ENCODE measurements at regions not wholly inside any gene's neighbourhood (a gene's known extent, or its start where the extent isn't known, plus 50 kb on each side); places are given as distances from the start of the nearest gene placed in this dataset.

- no peak overlapping the region for H3K4me3 ChIP-seq
- no peak overlapping the region for H3K27ac ChIP-seq
- TF ChIP-seq, protein P1, sequence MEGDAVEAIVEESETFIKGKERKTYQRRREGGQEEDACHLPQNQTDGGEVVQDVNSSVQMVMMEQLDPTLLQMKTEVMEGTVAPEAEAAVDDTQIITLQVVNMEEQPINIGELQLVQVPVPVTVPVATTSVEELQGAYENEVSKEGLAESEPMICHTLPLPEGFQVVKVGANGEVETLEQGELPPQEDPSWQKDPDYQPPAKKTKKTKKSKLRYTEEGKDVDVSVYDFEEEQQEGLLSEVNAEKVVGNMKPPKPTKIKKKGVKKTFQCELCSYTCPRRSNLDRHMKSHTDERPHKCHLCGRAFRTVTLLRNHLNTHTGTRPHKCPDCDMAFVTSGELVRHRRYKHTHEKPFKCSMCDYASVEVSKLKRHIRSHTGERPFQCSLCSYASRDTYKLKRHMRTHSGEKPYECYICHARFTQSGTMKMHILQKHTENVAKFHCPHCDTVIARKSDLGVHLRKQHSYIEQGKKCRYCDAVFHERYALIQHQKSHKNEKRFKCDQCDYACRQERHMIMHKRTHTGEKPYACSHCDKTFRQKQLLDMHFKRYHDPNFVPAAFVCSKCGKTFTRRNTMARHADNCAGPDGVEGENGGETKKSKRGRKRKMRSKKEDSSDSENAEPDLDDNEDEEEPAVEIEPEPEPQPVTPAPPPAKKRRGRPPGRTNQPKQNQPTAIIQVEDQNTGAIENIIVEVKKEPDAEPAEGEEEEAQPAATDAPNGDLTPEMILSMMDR (IDR thresholded peaks at IDR 0.05) = no peak
- TF ChIP-seq POLR2A (IDR thresholded peaks at IDR 0.05) = no peak
- intact Hi-C loops (cut with DNase I) = no loop called here
- H3K27me3 ChIP-seq = no peaks in the 10 kb centered on the region
- 48% methylated on average over 4 of the region's 4 CpGs for WGBS, 2 donors
- no peak for DNase-seq
- H3K36me3 ChIP-seq = no peaks in the 10 kb centered on the region
- no peaks in the 10 kb centered on the region for H3K9me3 ChIP-seq
- no peaks in the 10 kb centered on the region for H3K4me1 ChIP-seq
Measured at GRCh38 chr9:89247431-89248353, 63.3 kb upstream of the CKS2 start.

DNA sequence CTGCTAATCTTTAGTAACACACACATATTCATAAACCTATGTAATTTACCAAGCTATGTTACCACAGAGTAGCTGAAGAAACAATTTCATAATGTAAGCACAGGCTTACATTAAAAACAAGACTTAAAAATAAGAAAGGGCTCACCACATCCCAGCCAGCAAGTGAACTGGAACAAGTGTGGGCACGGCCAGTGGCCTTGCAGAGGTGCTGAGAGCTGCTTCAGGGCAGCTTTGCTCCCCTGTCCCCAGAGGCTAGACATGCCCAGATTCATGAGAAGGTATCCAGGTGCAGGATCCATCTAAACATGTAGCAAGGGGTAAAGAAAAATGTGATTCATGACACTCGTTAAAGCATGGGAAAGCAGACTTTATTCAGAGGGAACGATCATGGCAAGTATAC, 62.0 kb upstream of the CKS2 start:
- Histone ChIP-seq H3K9me3 (no peaks in the 10 kb centered on the region), H3K27me3 (no peaks in the 10 kb centered on the region), H3K4me3 (no peak overlapping the region), H3K27ac (no peak overlapping the region), H3K4me1 (no peaks in the 10 kb centered on the region), H3K36me3 (no peaks in the 10 kb centered on the region)
- TF ChIP-seq, protein P1 (IDR thresholded peaks at IDR 0.05) = no peak
- no peak for TF ChIP-seq POLR2A (IDR thresholded peaks at IDR 0.05)
- intact Hi-C loops (cut with DNase I) = no loop called here
- 49 to 63% methylated on average over 3 of the region's 3 CpGs for WGBS, 2 donors
- no peak for DNase-seq

DNA sequence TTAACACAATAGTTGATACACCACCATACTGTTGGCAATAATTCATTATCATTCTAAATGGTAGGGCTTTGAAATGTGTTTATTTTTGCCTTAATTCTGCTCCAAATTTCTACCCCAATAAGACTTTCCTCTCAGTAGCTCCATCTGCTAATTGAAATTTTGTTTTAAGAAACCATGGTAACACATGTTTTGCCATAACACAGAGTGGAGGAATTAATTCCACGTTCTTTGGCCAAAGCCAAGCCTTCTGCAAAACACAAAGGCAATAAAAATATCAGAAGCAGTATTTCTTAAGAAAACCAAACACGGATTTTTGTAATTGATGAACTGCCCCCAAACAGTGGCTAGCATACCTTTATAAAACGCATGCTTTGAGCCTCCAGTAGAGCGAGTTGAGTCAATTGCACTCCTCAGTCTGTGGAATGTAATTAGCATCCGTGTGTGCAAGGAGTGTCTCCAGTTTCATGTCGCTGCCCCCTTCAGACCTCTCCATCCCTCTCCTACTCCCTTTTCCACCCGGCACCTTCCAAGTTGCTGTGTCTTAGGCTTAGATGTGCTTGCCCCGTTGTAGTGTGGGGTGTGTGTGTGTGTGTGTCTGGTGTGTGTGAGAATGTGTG, 58.2 kb upstream of the CKS2 start:
- no peaks in the 10 kb centered on the region for H3K9me3 ChIP-seq
- no peak overlapping the region for H3K27ac ChIP-seq
- no peaks in the 10 kb centered on the region for H3K27me3 ChIP-seq
- intact Hi-C loops (cut with DNase I) = no loop called here
- no peaks in the 10 kb centered on the region for H3K36me3 ChIP-seq
- TF ChIP-seq, protein P1 (IDR thresholded peaks at IDR 0.05) = no peak
- no peak for TF ChIP-seq POLR2A (IDR thresholded peaks at IDR 0.05)
- no peak overlapping the region for H3K4me3 ChIP-seq
- DNase-seq = no peak
- 42 to 54% methylated on average over 8 of the region's 8 CpGs for WGBS, 2 donors
- H3K4me1 ChIP-seq = no peaks in the 10 kb centered on the region

DNA sequence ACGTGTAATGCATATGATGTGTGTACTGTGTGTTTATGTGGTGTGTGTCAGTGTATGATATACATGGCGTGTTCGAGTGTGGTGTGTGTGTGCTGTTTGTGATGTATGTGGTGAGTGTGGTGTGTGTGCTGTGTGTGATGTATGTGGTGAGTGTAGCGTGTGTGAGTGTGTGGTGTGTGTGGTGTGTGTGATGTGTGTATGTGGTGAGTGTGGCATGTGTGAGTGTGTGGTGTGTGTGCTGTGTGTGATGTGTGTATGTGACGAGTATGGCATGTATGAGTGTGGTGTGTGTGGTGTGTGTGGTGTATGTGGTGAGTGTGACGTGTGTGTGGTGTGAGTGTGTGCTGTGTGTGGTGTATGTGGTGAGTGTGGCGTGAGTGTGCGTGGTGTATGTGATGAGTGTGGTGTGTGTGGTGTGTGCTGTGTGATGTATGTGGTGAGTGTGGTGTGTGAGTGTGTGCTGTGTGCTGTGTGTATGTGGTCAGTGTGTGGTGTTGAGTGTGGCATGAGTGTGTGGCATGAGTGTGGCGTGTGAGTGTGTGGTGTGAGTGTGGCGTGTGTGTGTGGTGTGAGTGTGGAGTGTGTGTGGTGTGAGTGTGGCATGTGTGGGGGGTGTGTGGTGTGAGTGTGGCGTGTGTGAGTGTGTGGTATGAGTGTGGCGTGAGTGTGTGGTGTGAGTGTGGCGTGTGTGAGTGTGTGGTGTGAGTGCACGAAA, 56.8 kb upstream of the CKS2 start:
- intact Hi-C loops (cut with DNase I) = no loop called here
- H3K9me3 ChIP-seq = no peaks in the 10 kb centered on the region
- H3K27ac ChIP-seq = no peak overlapping the region
- no peaks in the 10 kb centered on the region for H3K36me3 ChIP-seq
- TF ChIP-seq, protein P1 (IDR thresholded peaks at IDR 0.05) = no peak
- TF ChIP-seq POLR2A (IDR thresholded peaks at IDR 0.05) = no peak
- H3K4me1 ChIP-seq = no peaks in the 10 kb centered on the region
- no peaks in the 10 kb centered on the region for H3K27me3 ChIP-seq
- H3K4me3 ChIP-seq = no peak overlapping the region
- DNase-seq = no peak
- WGBS, 2 donors = 84 to 87% methylated on average over 14 of the region's 14 CpGs

DNA sequence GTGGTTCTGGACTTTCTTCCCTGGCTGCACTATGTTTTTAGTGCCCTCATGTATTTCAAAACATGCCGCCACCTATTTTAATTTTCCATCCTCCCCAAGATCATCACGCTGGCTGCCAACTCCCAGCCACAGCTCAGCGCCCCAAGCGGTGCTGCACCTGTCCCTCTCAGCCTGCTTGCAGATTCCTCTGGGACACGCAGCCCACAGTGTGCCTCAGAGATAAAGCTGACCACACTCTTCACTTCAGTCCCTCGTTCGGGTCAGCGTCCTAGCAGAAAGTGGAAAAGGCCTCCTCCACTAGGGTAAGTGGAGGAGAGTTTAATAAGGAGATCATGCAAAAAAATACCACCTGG, 56.2 kb upstream of the CKS2 start:
- intact Hi-C loops (cut with DNase I) = no loop called here
- no peak overlapping the region for H3K4me3 ChIP-seq
- no peak overlapping the region for H3K27ac ChIP-seq
- WGBS, 2 donors = 48 to 75% methylated on average over 3 to 6 of the region's 8 CpGs
- H3K4me1 ChIP-seq = no peaks in the 10 kb centered on the region
- DNase-seq = no peak
- H3K36me3 ChIP-seq = no peaks in the 10 kb centered on the region
- H3K27me3 ChIP-seq = no peaks in the 10 kb centered on the region
- no peak for TF ChIP-seq POLR2A (IDR thresholded peaks at IDR 0.05)
- TF ChIP-seq, protein P1 (IDR thresholded peaks at IDR 0.05) = no peak
- no peaks in the 10 kb centered on the region for H3K9me3 ChIP-seq
